ENCODE measurements at regions not wholly inside any gene's neighbourhood (a gene's known extent, or its start where the extent isn't known, plus 50 kb on each side); places are given as distances from the start of the nearest gene placed in this dataset.

DNA sequence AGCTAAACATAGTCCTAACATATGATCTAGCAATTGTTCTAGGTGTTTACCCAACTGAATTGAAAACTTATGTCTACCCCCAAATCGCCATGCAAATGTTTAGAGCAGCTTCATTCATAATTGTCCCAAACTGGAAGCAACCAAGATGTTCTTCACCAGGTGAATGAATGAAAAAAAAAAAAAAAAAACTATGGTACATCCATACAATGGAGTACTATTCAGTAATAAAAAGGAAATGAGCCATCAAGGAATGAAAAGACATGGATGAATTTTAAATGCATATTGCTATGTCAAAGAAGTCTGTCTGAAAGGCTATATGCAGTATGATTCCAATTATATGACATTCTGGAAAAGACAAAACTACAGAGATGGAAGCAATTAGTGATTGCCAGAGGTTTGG, 98.6 kb upstream of the ITPRID2 start:
- TF ChIP-seq, protein P1, sequence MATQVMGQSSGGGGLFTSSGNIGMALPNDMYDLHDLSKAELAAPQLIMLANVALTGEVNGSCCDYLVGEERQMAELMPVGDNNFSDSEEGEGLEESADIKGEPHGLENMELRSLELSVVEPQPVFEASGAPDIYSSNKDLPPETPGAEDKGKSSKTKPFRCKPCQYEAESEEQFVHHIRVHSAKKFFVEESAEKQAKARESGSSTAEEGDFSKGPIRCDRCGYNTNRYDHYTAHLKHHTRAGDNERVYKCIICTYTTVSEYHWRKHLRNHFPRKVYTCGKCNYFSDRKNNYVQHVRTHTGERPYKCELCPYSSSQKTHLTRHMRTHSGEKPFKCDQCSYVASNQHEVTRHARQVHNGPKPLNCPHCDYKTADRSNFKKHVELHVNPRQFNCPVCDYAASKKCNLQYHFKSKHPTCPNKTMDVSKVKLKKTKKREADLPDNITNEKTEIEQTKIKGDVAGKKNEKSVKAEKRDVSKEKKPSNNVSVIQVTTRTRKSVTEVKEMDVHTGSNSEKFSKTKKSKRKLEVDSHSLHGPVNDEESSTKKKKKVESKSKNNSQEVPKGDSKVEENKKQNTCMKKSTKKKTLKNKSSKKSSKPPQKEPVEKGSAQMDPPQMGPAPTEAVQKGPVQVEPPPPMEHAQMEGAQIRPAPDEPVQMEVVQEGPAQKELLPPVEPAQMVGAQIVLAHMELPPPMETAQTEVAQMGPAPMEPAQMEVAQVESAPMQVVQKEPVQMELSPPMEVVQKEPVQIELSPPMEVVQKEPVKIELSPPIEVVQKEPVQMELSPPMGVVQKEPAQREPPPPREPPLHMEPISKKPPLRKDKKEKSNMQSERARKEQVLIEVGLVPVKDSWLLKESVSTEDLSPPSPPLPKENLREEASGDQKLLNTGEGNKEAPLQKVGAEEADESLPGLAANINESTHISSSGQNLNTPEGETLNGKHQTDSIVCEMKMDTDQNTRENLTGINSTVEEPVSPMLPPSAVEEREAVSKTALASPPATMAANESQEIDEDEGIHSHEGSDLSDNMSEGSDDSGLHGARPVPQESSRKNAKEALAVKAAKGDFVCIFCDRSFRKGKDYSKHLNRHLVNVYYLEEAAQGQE (IDR thresholded peaks at IDR 0.05; ENCODE audit: insufficient read depth in 1 of 2, low read depth in 2 of 2, low read length in 2 of 2) = no peak
- TF ChIP-seq FOXP2 (optimal IDR thresholded peaks at IDR 0.05; ENCODE audit: borderline replicate concordance, extremely low read depth, extremely low read length, insufficient read depth) (no peak), SIN3A (IDR thresholded peaks at IDR 0.05; ENCODE audit: borderline replicate concordance, insufficient read depth, low read length) (no peak), POLR2AphosphoS5 (IDR thresholded peaks at IDR 0.05; ENCODE audit: low read depth, low read length) (no peak), TAF1 (IDR thresholded peaks at IDR 0.05; ENCODE audit: borderline replicate concordance, insufficient read depth, low read length) (no peak)

DNA sequence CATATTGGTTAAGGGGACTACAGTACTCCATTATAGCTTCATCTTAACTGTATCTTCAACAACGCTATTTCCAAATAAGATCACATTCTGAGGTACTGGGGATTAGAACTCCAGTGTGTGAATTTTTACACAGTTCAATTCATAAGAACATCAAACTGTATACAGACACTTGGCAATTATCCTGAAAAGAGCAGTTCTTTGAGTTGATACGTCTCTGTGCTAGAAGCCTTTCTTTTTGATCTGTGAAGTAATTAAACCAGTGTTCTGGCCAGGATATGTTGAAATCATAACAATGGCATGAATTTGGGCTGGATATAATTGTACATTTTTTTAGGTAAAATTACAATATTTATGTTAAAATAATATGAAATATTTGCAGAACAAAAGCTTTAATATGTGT, 93.5 kb upstream of the ITPRID2 start:
- TF ChIP-seq, protein P1 (IDR thresholded peaks at IDR 0.05; ENCODE audit: insufficient read depth in 1 of 2, low read depth in 2 of 2, low read length in 2 of 2) = no peak
- no peak for TF ChIP-seq FOXP2 (optimal IDR thresholded peaks at IDR 0.05; ENCODE audit: borderline replicate concordance, extremely low read depth, extremely low read length, insufficient read depth)
- TF ChIP-seq SIN3A (IDR thresholded peaks at IDR 0.05; ENCODE audit: borderline replicate concordance, insufficient read depth, low read length) = no peak
- TF ChIP-seq TAF1 (IDR thresholded peaks at IDR 0.05; ENCODE audit: borderline replicate concordance, insufficient read depth, low read length) = no peak
- no peak for TF ChIP-seq POLR2AphosphoS5 (IDR thresholded peaks at IDR 0.05; ENCODE audit: low read depth, low read length)

DNA sequence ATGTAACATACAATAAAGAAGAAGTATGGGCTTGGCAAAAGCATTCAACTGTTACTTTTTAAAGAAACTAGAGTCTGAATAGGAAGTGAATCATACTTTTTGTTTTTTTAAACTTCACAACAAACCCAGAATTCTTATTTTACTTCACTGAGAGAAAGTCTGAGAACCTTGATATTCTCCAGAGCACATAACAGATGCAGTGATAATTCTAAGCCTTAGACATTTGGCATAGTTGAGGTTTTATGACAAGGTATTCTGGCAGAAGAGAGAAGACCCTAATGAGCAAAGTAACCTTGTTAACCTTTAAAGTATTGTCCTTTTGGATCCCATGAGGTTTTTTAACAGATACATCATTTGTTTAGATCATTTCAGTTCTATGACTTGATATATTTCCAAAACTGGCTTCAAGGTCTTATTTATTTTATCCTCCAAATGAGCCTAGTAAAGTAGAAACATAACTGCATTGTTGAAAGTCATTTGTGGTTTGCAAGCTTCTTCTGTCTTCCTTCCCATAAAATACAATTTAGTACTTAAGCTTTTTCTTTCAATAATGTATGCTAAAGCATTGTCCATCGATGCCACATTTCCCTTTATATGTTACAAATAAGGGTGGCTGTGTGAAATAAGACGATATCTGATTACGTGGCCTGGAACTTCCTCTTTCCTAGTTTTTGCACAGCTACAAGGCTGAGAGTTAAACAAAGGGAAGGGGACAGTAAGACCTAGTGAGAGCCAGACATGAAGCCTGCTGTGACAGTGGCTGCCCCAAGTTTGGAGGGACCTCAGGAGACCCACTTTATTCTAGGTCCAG, 86.1 kb upstream of the ITPRID2 start:
- no peak for TF ChIP-seq TAF1 (IDR thresholded peaks at IDR 0.05; ENCODE audit: borderline replicate concordance, insufficient read depth, low read length)
- TF ChIP-seq SIN3A (IDR thresholded peaks at IDR 0.05; ENCODE audit: borderline replicate concordance, insufficient read depth, low read length) = no peak
- TF ChIP-seq POLR2AphosphoS5 (IDR thresholded peaks at IDR 0.05; ENCODE audit: low read depth, low read length) = no peak
- TF ChIP-seq, protein P1 (IDR thresholded peaks at IDR 0.05; ENCODE audit: insufficient read depth in 1 of 2, low read depth in 2 of 2, low read length in 2 of 2) = no peak
- no peak for TF ChIP-seq FOXP2 (optimal IDR thresholded peaks at IDR 0.05; ENCODE audit: borderline replicate concordance, extremely low read depth, extremely low read length, insufficient read depth)

DNA sequence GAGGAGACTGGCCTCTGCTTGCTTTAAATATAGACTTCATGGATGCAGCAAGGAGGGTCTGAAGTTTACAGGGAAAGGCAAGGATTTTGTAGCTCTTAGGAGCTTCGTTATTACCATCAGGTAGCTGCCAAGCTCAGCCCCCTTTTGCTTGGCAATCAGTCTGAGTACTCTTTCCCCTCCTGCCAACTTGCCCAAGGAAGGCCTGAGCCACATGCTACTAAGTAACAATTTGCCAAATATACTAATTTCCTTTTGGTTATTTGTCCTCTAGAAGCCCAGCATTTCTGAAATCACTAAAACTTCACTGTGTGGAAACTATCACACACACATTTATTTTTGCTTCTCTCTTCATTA, 85.5 kb upstream of the ITPRID2 start:
- TF ChIP-seq TAF1 (IDR thresholded peaks at IDR 0.05; ENCODE audit: borderline replicate concordance, insufficient read depth, low read length) (no peak), SIN3A (IDR thresholded peaks at IDR 0.05; ENCODE audit: borderline replicate concordance, insufficient read depth, low read length) (no peak)

DNA sequence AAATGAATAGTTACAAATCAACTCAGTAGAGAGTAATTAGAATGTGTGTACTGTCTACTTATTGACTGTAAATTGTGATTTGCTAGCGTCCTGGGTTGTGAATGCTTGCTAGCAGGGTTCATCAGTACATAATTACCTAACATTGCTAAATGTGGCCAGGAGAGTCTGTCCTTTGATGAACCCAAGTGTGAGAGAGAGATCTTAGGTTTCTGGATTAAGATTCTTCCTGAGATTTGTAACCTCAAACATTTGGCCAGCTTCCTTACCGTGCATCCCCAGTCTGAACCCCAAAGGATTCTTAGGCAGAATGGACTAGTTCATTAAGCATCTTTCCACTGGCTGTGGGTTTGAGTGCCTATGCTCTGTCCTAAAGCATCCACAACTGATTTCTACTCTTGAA, 84.0 kb upstream of the ITPRID2 start:
- TF ChIP-seq FOXP2 (optimal IDR thresholded peaks at IDR 0.05; ENCODE audit: borderline replicate concordance, extremely low read depth, extremely low read length, insufficient read depth) = no peak
- TF ChIP-seq, protein P1 (IDR thresholded peaks at IDR 0.05; ENCODE audit: insufficient read depth in 1 of 2, low read depth in 2 of 2, low read length in 2 of 2) = no peak
- TF ChIP-seq SIN3A (IDR thresholded peaks at IDR 0.05; ENCODE audit: borderline replicate concordance, insufficient read depth, low read length) = no peak
- no peak for TF ChIP-seq TAF1 (IDR thresholded peaks at IDR 0.05; ENCODE audit: borderline replicate concordance, insufficient read depth, low read length)

Data from PFSK-1 (cell line).